AG04449 (cell line): ENCODE measurements at regions not wholly inside any gene's neighbourhood (a gene's known extent, or its start where the extent isn't known, plus 50 kb on each side); places are given as distances from the start of the nearest gene placed in this dataset.

ENCODE experiments used
- CTCF ChIA-PET: fragments of 350-600 bp; formaldehyde crosslinking; extraction: SDS; loops from one replicate; lab custom pipeline; 2021; ENCODE audit warnings: antibody characterized with exemption; lab: Yijun Ruan, JAX
- POLR2A ChIA-PET: fragments of 400-600, 350-600 bp; formaldehyde crosslinking; extraction: SDS; loops from one replicate; lab custom pipeline; 2020; ENCODE audit warnings: antibody characterized with exemption, inconsistent platforms; lab: Yijun Ruan, JAX
- DNase-seq: peaks from one replicate; pipeline ENCODE4 v3.0.0-alpha.2; 2010; ENCODE audit warnings: low read depth, low spot score
- H3K4me3 ChIP-seq: 2 replicates; pipeline ENCODE4 v1.5.1; 2011; ENCODE audit warnings: low read depth, mild to moderate bottlenecking, control low read depth, low read length
- TF ChIP-seq, protein P1 (sequence below): IDR thresholded peaks from one replicate; pipeline ENCODE4 v1.5.1; 2011; ENCODE audit warnings: mild to moderate bottlenecking, moderate library complexity, low read length, control low read depth, inconsistent platforms; ENCODE audit not compliant: insufficient read depth; ENCODE audit errors: missing control alignments

DNA sequence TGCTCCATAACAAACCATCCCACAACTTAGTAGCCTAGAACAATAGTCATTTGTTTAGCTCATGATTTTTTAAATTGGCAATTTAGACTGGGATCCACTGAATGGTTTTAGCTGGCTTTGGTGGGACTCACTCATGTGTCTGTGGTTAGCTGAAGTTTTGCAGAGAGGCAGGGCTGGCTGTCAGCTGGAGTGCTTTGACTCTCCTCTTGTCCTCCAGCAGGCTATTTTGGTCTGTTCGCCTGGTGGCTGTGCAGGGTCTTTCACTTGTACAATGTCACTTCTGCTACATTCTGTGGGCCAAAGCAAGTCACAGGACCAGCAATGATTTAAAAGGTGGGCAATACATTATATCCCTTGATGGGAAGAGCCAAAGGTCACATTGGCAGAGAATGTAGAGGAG, 1146.5 kb downstream of the ROBO2 start:
- TF ChIP-seq, protein P1, sequence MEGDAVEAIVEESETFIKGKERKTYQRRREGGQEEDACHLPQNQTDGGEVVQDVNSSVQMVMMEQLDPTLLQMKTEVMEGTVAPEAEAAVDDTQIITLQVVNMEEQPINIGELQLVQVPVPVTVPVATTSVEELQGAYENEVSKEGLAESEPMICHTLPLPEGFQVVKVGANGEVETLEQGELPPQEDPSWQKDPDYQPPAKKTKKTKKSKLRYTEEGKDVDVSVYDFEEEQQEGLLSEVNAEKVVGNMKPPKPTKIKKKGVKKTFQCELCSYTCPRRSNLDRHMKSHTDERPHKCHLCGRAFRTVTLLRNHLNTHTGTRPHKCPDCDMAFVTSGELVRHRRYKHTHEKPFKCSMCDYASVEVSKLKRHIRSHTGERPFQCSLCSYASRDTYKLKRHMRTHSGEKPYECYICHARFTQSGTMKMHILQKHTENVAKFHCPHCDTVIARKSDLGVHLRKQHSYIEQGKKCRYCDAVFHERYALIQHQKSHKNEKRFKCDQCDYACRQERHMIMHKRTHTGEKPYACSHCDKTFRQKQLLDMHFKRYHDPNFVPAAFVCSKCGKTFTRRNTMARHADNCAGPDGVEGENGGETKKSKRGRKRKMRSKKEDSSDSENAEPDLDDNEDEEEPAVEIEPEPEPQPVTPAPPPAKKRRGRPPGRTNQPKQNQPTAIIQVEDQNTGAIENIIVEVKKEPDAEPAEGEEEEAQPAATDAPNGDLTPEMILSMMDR: no peak
- no peak overlapping the region for H3K4me3 ChIP-seq
- no peak for DNase-seq
- CTCF ChIA-PET: no interaction called here
- POLR2A ChIA-PET: no interaction called here

DNA sequence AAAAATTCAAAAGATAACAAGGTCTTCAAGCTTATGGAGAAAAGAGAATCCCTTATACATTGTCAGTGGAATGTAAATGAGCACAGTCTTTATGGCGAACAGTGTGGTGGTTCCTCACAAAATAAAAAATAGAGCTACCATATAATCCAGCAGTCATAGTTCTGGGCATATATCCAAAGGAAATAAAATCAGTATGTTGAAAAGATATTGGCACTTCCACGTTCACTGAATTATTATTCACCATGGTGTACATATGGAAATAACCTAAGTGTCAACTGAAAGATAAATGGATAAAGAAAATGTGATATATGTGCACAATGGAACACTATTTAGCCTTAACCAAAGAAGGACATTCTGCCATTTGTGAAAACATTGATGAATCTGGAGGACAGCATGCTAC, 1161.2 kb downstream of the ROBO2 start:
- TF ChIP-seq, protein P1: no peak
- no peak for DNase-seq
- no peak overlapping the region for H3K4me3 ChIP-seq
- ChIA-PET CTCF (no interaction called here), POLR2A (no interaction called here)

DNA sequence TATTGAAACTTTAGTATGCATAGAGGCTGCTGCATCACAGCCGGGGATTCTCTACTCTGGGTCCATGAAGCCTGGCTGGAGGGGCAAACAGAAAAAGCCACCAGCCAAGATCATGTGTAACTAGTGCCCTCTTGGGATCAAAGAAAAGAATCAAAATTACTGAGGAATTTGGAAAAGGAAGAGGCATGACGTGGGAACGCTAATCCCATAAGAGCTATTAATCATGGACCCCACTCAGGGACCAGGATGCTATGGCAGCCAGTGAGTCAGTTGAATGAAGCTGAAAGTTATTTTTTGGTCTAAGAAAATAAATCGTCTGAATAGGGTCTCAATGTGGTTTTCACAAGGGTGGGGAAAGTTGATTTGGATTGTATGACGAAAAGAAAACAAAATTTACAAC, 1165.1 kb downstream of the ROBO2 start:
- POLR2A ChIA-PET: interaction anchor here (0.6 kb wide), 1 partner anchor 85 kb away, joined by 3 read pairs; no protein-coding TSS in a partner anchor
- CTCF ChIA-PET: interaction anchor here (1.5 kb wide), 1 partner anchor 858 kb away, joined by 4 read pairs; no protein-coding TSS in a partner anchor
- TF ChIP-seq, protein P1: no peak
- H3K4me3 ChIP-seq: no peak overlapping the region; the same call in 1 of the 2 replicates
- peak; percentile 40 for DNase-seq

DNA sequence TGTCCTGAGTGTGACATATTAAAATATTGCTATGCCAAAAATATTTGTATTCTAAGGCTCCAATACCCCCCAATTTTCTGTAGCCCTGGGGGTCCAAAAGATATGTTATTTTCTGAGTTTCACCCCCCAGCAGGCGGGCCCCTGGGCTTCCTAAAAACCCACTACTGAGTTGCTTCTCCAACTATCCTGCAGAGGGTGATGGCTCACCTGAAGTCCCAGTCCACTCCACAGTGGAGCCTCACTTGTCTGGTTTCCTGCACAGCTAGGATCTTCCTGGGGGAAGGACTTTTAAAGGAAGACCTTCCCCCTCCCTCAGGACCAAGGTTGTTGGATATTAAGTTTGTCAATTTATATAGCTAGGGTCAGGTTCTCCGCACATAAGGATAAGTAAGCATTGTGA, 1181.4 kb downstream of the ROBO2 start:
- no peak overlapping the region for H3K4me3 ChIP-seq
- TF ChIP-seq, protein P1: no peak
- no peak for DNase-seq
- ChIA-PET CTCF (interaction anchor here (1.0 kb wide), 1 partner anchor 425 kb away, joined by 3 read pairs; no protein-coding TSS in a partner anchor), POLR2A (no interaction called here)

DNA sequence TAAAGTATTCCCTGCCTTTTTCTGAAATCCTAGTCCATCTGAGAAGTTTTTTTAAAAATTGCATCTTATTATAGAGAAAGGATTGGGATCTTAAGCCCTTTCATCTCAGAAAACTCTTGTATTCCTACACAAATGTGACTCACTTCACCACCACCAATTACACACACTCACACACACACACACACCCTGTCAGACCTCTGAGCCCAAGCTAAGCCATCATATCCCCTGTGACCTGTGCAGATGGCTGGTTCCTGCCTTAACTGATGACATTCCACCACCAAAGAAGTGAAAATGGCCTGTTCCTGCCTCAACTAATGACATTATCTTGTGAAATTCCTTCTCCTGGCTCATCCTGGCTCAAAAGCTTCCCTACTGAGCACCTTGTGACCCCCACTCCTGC, 1181.9 kb downstream of the ROBO2 start:
- TF ChIP-seq, protein P1: no peak
- ChIA-PET CTCF (no interaction called here), POLR2A (no interaction called here)
- DNase-seq: no peak
- H3K4me3 ChIP-seq: no peak overlapping the region

DNA sequence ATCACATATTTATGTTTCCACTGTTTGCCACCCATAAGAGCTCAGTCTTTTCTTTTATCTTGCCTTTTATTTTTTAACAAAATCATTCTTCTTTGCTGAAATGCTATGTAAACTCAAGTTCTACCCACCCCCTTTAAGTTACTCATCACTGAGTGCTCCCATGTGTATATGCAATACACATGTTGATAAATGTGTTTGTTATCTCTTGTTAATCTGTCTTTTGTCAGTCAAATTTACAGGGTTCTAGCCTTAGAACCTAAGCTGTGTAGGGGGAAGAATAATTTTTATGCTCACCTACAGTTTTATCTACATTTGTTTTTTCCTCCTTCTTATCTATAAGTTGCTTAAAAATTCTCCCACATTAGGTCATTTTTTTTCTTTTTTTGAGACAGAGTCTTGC, 1195.9 kb downstream of the ROBO2 start:
- TF ChIP-seq, protein P1: no peak
- ChIA-PET POLR2A (no interaction called here), CTCF (interaction anchor here (1.0 kb wide), 1 partner anchor 11 kb away, joined by 3 read pairs; no protein-coding TSS in a partner anchor)
- H3K4me3 ChIP-seq: no peak overlapping the region
- no peak for DNase-seq
